ENCODE measurements at regions not wholly inside any gene's neighbourhood (a gene's known extent, or its start where the extent isn't known, plus 50 kb on each side); places are given as distances from the start of the nearest gene placed in this dataset.
"Not testable (repeated sequence)": the region's sequence is repeated elsewhere in the genome, so short reads cannot be mapped to it uniquely, and the experiment has no call there.

DNA sequence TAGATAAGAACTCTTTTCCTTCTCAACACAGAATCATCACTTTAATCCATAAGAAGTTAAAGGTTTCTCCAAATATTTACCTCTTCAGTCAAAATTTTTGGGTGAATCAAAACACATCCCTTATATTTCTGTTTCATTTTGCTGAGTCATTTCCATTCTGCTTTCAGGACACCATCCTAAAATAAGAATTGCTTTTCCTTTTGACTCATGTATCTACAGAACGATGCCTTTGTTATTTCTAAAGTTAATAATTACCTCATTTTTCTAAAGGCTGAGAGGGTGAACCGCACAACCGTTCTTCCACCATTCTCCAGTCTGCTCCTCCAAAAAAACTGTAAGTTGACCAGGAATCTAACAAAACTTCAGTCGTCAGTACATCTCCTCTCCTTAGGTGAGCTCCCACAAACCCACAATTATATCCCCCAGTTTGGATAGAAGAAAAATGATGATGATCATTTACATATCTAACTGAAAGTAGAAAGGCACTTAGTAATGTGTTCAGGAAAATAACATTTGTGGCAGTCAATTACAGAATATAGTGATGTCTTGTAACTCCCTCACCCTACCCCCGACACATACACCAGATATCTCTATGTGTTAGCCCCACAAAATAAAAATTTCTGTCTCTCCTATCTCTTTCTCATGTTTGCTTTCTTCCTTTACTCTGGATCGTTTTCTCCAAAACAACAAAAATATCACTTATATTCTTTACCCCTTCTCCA, 162.5 kb downstream of the RAD51AP2 start:
- DNase-seq, result no peak

DNA sequence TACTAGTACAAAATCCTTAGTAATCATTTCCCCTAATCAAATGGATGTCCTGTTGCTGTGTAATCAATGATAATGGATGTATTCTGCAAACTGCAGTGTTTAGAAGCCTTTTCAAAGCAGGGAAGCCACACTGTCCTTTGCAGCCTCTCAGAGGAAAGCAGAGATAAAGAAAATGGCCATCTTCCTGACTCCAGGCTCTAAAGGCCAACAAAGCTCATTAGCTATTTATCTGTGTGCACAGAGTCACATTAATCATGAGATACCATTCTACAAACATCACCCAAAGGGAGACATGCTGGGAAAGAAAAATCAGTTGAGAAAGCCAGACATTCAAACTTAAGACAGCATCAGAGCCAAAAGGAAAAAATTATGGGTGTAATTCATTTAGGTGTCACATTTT, 165.0 kb downstream of the RAD51AP2 start:
- no peak for DNase-seq

DNA sequence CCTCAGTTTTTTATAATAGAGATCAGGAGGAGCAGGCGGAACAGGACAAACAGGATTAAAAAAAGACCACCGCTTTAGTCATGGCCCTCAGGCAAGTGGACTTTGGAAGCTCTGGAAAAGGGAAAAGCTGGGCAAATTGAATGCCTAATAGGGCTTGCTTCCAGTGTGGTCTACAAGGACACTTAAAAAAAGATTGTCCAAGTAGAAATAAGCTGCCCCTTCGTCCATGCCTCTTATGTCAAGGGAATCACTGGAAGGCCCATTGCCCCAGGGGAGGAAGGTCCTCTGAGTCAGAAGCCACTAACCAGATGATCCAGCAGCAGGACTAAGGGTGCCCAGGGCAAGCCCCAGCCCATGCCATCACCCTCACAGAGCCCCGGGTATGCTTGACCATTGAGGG, 175.5 kb downstream of the RAD51AP2 start:
- not testable (repeated sequence) for DNase-seq

DNA sequence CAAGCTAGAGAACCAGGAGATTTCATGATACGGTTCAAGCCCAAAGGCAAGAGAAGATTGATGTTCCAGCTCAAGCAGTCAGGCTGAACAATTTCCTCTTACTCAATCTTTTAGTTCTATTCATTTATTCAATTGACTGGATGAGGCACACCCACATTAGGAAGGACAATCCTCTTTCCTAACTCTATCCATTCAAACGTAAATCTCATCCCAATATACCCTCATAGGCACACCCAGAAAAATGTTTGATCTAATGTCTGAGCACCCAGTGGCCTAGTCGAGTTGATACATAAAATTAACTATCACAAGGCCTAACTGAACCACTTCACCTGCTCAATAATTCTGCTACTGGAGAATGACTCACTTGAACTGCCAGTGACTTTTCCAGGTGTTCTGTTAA, 180.7 kb downstream of the RAD51AP2 start:
- DNase-seq, result no peak

DNA sequence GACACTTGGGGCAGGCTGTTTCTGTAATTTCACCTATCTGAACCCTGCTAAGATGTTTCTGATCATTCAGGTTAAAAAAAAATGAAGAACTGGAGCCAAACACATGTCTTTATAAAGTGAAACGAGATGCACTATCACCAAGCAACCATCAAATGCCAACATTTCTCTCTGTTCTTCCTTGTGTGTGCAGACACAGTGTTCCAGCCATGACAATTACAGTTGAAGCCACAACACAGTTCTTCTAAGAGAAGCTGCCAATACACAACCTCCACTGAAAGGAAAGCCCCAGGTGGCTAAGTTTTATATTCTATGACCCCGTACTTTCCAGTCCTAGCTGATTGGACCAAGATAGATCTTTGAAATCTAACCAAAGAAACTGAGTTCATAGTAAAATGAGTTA, 181.8 kb downstream of the RAD51AP2 start:
- no peak for DNase-seq

DNA sequence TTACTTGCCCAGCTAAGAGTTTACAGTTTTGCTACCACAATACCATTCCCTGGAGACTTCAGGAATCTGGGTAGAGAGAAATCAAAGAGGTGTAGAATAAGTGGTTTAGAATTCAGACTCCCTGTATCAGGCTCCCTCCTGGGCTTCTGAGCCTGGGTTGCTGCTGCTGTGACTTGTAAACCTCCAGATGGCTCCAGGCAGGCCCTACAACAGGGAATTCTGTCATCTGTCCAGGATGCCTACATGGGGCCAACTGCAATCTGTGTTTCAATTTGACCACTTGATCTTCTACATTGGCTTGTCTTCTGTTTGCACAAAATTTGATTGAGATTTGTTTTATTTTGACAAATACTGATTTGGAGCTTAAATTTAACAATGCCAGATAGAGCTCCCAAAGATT, 183.9 kb downstream of the RAD51AP2 start:
- no peak for DNase-seq

DNA sequence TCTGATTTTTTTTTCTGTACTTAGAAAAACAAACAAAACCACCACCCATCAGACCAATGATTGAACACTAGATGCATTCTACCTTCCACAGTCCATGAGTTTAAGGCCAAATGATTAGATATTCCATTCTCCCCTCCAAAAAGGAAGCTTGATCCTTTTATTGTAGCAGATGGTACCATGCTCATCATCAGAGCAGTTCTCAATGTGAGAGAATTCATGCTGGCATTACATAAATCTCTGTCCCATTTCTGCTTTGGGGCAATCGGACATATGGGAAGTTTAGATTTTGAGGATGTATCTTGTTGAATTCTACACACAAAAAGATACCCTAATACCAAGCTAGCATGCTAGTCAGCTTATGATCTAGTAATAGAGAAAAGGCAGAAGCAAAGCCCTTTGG, 186.6 kb downstream of the RAD51AP2 start:
- DNase-seq, result no peak

DNA sequence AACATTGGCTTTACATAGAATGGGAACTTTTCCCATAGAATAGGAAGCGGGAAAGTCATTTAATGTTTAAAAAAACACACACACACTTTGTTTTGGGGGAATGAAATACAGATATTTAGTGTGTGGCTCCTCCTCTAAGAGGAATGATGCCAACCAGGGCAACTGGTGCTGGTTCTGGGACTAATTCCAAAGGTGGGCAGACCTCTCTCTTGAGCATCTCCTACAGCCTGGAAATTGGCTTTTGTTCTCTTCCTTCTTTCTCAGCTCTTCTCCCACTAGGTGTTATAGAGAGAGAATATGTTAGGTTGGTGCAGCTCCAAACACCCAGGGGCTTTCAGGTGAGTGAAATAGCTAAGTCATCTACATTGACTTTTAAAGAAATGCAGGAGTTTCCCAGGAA, 190.1 kb downstream of the RAD51AP2 start:
- no peak for DNase-seq

DNA sequence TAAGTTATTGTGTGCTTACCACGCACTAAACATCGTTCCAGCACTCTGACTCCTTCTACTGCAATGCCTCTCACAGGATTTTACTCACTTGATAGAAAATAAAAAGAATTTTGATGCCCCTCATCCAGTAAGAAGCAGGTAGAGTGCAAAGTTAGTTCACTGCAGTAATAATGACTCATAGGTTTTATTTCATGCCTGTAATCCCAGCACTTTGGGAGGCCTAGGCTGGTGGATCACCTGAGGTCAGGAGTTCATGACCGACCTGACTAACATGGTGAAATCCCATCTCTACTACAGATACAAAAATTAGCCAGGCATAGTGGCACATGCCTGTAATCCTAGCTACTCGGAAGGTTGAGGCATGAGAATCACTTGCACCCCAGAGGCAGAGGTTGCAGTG, 190.6 kb downstream of the RAD51AP2 start:
- DNase-seq, result no peak

DNA sequence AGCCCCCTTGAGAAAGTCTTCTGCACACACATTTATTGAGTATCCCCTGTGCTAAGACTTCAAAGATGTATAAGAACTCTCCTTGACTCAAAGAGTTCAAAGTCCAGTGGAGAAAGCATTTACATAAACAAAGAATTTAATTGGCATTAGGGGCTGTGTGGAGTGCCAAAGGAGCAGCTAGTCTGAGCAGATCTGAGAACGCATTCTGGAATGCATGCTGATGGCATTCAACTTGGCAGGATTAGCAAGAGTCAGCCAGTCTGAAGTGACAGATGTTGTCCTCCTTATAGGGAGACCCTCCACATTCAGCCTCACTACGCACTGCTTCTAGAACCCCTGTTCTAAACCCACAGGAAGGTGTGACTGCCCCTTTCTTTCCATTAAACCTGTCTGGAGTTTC, 191.5 kb downstream of the RAD51AP2 start:
- no peak for DNase-seq

DNA sequence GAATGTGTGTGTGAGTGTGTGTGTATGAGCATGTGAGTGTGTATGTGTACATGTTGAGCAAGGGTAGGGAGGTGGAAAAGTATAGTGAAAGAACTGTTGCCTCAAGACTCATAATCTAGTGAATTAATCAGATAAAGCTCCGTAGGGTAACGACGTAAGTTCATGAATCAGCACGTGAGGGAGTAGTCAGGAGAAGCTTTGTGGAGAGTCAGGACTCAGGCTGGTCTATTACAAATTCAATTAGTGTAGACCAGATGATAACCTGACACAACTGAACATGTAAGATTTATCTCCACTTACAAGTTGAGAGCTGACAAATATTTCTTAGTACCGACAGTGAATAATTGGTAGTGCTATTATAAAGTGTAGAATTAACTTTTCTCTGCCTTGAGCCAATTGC, 194.5 kb downstream of the RAD51AP2 start:
- no peak for DNase-seq

DNA sequence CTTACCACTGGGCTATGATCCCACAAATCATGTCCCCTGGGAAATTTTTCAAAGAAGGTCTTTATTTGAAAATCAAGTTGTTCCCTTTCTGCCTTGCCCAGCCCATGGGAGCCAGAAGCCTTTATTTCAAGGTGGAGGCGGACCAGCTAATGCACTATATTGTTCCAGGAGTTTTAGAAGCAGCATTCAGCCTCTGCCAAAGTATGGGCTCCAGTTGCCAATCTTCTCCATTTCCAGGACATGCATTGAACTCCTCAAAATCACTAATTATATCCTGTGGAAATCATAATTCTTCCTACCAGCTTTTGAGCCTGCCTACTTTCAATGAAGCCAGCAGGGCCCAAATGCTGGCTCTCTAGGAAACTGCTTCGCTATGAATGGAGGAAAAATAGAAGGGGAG, 195.8 kb downstream of the RAD51AP2 start:
- no peak for DNase-seq

DNA sequence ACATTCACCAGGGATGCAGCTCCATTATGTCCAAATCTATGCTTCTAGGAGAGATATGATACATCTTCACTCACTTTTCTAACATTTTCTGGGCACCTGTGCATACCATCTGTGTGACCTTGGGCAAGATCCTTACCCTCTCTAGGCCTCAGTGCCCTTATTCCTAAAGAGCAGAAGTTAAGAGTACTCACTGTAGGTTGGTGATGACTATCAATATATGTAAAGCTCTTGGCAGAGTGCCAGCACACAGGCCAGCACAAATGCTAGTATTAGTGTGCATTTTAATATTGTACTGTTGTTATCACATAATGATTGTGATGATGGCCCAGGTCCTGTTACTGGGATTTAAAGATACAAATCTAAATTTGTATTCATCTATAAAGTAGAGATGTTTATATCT, 199.2 kb downstream of the RAD51AP2 start:
- DNase-seq, result no peak

DNA sequence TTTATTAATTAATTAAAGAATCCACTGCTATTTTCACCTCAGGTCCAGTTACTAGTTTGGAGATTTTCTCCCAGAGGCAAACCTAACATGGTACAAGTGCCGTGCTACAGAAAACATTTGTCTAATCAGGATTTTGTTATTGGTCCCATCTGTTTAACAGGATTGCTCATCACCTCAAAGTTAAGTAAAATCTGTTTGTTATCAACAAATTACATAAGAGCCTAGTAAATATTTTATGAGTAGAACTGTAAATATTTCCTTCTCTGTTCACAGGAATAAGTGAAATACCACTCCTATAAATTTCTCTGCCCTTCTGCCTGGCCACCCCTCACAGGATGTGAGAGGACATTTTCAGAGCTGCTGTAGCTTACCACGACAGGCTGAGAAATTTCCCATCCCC, 200.2 kb downstream of the RAD51AP2 start:
- DNase-seq, result no peak

DNA sequence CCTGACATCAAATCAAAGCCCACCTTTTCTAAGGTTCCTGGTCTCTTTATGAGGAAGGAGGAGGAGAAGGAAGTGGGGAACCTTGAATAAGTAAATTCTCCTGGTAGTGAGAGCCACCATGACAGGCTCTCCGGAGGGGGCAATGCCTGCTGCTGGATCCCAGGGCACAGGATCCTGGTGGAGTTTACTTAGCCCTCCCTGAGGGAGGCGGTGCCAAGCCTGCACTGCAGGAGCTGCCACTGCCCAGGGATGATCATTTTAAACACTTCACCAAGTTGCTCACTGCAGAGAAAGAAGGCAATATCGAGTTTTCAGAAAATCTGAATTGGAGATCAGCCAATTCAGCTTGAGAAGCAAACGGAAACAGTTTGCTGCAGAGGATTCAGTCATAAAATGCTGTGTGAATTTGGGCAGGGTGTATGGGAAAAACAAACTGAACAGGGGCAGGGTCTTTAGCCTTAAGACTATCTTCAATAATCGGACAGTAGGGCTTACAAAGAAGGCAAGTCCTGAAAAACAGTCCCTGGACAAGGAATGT, 200.7 kb downstream of the RAD51AP2 start:
- no peak for DNase-seq

DNA sequence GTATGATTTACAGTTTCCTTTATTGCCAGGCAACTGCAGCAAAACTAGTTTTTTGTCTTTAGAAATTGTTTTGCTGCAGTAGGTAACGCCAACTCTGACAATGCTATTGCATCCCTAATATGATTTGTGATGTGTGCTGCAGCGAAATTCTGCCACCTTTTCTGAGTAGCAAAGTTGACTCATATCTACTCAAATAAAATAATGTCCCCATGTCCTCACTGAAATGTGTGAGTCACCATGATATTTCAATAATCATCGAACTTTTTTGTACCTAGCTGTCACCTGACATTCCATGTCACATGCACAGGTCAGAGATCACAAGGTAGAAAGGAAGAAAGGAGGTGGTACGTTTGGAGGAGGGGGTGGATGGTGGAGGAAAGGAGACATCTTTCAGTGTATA, 205.0 kb downstream of the RAD51AP2 start:
- no peak for DNase-seq

DNA sequence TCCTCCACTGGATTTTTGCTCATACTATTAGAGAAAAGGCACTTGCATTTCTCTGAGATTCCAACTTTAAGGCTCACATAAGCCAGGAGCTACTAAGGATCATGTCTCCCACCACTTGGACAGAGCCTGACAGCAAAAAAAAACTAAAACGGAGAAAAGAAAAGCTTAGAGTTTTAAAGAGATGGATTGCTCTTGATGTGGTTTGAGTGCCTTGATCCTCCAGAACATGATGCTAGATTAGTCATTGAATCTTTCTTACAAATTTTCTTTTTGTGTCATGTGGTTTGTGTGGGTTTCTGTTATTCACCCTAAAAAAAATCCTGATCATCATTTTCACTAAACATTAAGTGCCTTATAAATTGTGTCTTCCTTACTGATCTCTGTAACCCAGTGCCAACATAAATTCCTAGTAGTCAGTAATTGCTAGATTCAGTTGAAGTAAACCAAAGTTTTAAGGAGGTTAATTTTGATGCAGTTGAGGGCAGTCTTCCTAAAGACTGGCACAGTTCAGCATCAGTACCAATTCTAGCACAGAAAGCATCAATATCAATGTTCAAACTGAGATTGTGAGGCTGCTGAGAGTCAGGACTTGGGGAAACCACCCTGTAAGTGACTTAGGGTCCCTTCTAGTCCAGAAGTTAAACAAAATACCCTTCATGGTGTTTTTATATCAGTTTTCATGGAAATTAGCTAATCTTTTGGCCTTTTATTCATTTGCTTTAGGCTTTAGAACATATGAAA, 206.3 kb downstream of the RAD51AP2 start:
- no peak for DNase-seq

DNA sequence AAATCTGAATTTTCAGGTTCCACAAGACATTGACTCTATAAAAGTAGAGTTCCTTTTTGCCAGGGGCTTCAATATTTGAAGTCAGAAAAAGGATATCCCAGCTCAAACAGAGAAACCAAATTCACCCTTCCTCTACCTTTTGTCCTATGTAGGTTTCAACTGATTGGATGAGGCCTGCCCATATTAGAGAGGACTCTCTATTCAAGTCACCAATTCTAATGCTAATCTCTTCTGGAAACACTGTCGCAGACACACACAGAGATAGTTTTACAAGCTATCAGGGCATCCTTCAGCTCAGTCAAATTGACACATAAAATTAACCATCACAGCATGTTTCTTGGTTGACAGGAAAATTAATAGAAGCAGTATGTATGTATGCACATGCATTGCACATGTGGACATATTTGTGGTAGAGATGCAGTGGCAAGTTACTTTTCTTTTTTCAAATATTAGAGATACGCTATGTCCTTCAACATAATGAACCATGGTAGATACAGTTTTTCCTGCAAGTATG, 207.1 kb downstream of the RAD51AP2 start:
- DNase-seq, result no peak

DNA sequence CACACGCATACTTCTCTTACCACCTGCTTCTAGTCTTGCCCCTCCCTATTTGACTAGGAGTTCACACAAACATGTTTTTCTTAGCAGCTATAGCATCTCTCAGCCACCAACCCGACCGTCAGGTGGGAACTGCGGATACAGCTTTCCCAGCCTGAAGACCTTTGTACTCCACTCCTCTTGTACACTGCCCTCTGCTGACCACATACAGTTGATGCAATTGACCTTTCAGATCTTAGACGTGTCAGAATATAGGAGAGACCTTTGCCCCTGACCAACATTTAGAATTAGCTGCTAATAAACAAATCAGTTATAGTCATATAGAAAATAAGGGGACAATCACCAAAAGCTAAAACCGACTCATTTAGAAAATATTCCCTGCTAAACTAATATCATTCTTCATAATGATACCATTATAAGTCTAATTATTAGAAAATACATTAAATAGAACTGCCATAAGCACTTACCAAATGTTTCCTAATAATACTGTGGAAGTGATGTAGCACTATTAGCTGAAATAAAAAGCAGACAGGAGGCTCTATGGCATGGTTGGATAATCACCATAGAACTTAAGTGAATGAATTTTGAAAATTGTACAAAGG, 208.4 kb downstream of the RAD51AP2 start:
- no peak for DNase-seq

DNA sequence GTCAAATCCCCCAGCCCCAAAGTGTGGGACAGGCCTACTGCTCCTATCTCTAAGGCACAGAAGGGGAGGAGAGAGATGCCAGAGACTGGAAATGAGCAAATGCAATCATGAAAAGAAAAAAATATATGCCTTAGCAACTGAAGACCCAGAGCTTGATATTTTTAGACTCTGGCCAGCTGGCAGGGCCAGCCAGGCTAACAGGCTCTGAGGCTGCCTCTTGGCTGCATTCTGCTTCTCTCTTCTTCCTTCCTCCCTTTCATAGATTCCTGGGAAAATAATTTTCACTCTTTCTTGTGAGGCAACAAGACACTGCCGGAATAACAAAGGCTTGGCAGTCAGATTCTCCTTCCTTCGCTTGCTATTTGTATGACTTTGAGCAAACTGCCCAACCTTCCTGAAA, 209.1 kb downstream of the RAD51AP2 start:
- DNase-seq, result no peak

DNA sequence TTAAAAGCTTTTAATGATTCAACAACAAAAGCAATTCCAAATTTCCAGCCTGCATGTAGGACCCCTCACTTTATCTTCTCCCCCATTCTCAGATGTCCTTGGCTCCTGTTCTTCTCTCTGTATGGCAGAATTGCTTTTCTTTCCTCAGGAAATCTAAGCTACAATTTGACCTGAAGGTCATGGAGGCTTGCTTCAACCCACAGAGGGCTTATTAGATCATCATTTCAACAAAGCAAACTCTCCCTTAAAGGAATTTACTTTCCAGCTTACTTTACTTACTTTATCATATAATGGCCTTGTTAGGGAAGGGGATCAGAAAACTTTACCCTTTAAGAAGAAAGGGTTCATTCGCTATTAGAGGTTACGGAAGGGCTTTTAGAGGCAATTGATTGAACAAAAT, 211.5 kb downstream of the RAD51AP2 start:
- DNase-seq, result no peak

DNA sequence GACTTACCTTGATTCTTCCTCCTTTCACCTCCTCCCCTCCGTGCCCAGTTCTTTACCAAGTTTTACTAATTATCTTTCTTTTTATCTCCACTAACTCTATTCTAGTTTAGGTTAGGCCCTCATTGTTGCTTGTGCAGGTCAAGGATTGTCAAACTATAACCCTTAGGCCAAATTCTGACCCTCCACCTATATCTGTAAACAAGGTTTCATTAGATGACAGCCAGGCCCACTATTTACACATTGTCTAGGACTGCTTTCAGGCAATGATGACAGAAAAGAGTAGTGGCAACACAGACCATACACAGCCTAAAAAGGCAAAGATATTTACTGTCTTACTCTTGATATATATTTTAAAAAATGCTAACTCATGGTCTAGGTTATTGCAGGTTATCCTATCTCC, 212.0 kb downstream of the RAD51AP2 start:
- DNase-seq, result no peak

DNA sequence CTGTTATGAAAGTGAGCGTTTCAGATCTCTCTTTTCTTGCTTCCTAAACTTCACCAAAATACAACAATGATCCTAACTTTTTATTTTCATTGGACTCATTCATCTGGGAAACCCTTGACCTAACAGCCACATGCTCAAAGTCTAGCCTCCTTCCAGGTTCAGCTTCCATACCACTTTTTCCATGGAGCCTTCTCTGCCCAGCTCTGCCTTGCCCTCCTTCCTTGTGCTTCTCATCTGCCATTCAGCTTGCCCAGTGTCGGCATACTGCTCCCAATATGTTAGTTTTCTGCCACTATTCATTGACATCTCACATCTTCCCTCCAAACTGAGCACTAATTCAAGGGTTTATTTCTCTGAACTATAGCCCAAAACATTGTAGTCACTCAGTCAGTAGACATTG, 214.7 kb downstream of the RAD51AP2 start:
- DNase-seq, result no peak

DNA sequence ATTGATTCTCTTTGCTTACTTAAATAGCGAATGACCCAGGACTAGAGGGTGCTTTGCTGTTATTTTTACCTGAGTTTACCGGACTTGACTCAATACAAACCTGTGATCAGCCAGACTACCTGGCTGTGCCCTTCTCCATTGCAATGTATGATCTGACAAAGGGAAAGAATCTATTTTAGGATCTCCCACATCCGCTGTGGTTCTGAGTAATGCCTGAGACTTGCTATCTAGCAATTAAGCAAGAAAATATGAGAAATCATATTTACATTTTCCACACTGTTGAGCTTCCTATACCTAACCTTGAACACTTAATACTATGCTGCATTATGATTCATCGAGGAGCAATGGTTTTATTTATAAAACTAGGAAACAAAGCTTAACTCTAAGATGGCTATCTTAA, 215.2 kb downstream of the RAD51AP2 start:
- no peak for DNase-seq
